GM12865 (cell line): ENCODE measurements at regions not wholly inside any gene's neighbourhood (a gene's known extent, or its start where the extent isn't known, plus 50 kb on each side); places are given as distances from the start of the nearest gene placed in this dataset.

Experiments
- DNase-seq: peaks from one replicate; pipeline ENCODE4 v3.0.0; 2010; ENCODE audit warnings: low read depth
- H3K4me3 ChIP-seq: 2 replicates; pipeline ENCODE4 v1.5.1; 2011; ENCODE audit warnings: mild to moderate bottlenecking, low read depth, low read length, control low read depth
- CTCF ChIP-seq: IDR thresholded peaks from 2 replicates; pipeline ENCODE4 v1.5.1; 2011; ENCODE audit warnings: low read length, control low read depth, low read depth, inconsistent platforms; ENCODE audit not compliant: insufficient read depth; ENCODE audit errors: missing control alignments

- H3K4me3 ChIP-seq, result no peak overlapping the region
- TF ChIP-seq CTCF, result no peak
- no peak for DNase-seq
Observed at GRCh38 chr15:92326236-92326635, 67.4 kb upstream of the ST8SIA2 start.

GRCh38 chr15:92327033-92327432, 66.6 kb upstream of the ST8SIA2 start:
- no peak for TF ChIP-seq CTCF
- DNase-seq, result no peak
- no peak overlapping the region for H3K4me3 ChIP-seq

GRCh38 chr15:92328207-92328606, 65.5 kb upstream of the ST8SIA2 start:
- TF ChIP-seq CTCF, result no peak
- H3K4me3 ChIP-seq, result no peak overlapping the region
- DNase-seq, result no peak

GRCh38 chr15:92332125-92332899, 61.4 kb upstream of the ST8SIA2 start:
- no peak for TF ChIP-seq CTCF
- H3K4me3 ChIP-seq, result no peak overlapping the region
- DNase-seq, result no peak

GRCh38 chr15:92333709-92334108, 60.0 kb upstream of the ST8SIA2 start:
- no peak for TF ChIP-seq CTCF
- H3K4me3 ChIP-seq, result no peak overlapping the region
- DNase-seq, result no peak

GRCh38 chr15:92336419-92336987, 57.2 kb upstream of the ST8SIA2 start:
- TF ChIP-seq CTCF, result no peak
- DNase-seq, result no peak
- no peak overlapping the region for H3K4me3 ChIP-seq
